ENCODE measurements at regions not wholly inside any gene's neighbourhood (a gene's known extent, or its start where the extent isn't known, plus 50 kb on each side); places are given as distances from the start of the nearest gene placed in this dataset.

- POLR2A ChIA-PET (ENCODE audit: low non-redundant PET): no interaction called here
- CTCF ChIA-PET: interaction anchor here (0.6 kb wide), 1 partner anchor 681 kb away, joined by 5 read pairs; no protein-coding TSS in a partner anchor
- TF ChIP-seq, protein P1, sequence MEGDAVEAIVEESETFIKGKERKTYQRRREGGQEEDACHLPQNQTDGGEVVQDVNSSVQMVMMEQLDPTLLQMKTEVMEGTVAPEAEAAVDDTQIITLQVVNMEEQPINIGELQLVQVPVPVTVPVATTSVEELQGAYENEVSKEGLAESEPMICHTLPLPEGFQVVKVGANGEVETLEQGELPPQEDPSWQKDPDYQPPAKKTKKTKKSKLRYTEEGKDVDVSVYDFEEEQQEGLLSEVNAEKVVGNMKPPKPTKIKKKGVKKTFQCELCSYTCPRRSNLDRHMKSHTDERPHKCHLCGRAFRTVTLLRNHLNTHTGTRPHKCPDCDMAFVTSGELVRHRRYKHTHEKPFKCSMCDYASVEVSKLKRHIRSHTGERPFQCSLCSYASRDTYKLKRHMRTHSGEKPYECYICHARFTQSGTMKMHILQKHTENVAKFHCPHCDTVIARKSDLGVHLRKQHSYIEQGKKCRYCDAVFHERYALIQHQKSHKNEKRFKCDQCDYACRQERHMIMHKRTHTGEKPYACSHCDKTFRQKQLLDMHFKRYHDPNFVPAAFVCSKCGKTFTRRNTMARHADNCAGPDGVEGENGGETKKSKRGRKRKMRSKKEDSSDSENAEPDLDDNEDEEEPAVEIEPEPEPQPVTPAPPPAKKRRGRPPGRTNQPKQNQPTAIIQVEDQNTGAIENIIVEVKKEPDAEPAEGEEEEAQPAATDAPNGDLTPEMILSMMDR (conservative IDR thresholded peaks at IDR 0.05; ENCODE audit: low read depth): no peak
- DNase-seq (ENCODE audit: low spot score): no peak
- H3K27ac ChIP-seq: no peak overlapping the region
Measured at GRCh38 chr9:13411791-13412190, 132.3 kb upstream of the MPDZ start.

- H3K27ac ChIP-seq: no peak overlapping the region
- ChIA-PET CTCF (no interaction called here), POLR2A (ENCODE audit: low non-redundant PET) (no interaction called here)
- peak; percentile 6 for DNase-seq (ENCODE audit: low spot score)
- TF ChIP-seq, protein P1 (conservative IDR thresholded peaks at IDR 0.05; ENCODE audit: low read depth): no peak
Measured at GRCh38 chr9:13410566-13411031, 131.1 kb upstream of the MPDZ start.

GRCh38 chr9:13397661-13398060, 118.2 kb upstream of the MPDZ start:
- POLR2A ChIA-PET (ENCODE audit: low non-redundant PET): no interaction called here
- TF ChIP-seq, protein P1 (conservative IDR thresholded peaks at IDR 0.05; ENCODE audit: low read depth): no peak
- CTCF ChIA-PET: no interaction called here
- H3K27ac ChIP-seq: no peak overlapping the region
- DNase-seq (ENCODE audit: low spot score): no peak

GRCh38 chr9:13397220-13397619, 117.7 kb upstream of the MPDZ start:
- H3K27ac ChIP-seq: no peak overlapping the region
- no peak for DNase-seq (ENCODE audit: low spot score)
- CTCF ChIA-PET: no interaction called here
- POLR2A ChIA-PET (ENCODE audit: low non-redundant PET): no interaction called here
- TF ChIP-seq, protein P1 (conservative IDR thresholded peaks at IDR 0.05; ENCODE audit: low read depth): no peak

GRCh38 chr9:13396418-13396817, 116.9 kb upstream of the MPDZ start:
- TF ChIP-seq, protein P1 (conservative IDR thresholded peaks at IDR 0.05; ENCODE audit: low read depth): no peak
- no peak for DNase-seq (ENCODE audit: low spot score)
- H3K27ac ChIP-seq: no peak overlapping the region
- CTCF ChIA-PET: no interaction called here
- POLR2A ChIA-PET (ENCODE audit: low non-redundant PET): no interaction called here

DNA sequence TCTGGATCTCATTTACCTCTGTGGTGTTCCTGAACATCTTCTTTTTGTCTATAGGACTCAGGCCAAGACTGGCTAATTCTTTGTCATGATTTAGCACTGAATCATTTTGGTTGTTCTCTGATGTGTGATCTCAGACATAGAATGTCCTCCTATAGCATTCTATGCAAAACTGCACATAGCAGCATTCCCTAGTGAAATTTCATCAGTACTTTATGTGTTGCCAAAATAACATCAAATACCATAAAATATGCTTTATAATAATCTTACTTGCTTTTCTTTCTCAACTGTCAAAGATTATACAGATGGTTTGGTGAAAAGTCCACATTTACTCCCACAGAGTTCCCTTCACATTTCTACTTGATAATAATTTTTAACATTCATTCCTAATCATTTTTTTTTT, 115.7 kb upstream of the MPDZ start:
- no peak for DNase-seq (ENCODE audit: low spot score)
- ChIA-PET POLR2A (ENCODE audit: low non-redundant PET) (no interaction called here), CTCF (no interaction called here)
- TF ChIP-seq, protein P1 (conservative IDR thresholded peaks at IDR 0.05; ENCODE audit: low read depth): no peak
- no peak overlapping the region for H3K27ac ChIP-seq

- no peak for DNase-seq (ENCODE audit: low spot score)
- TF ChIP-seq, protein P1 (conservative IDR thresholded peaks at IDR 0.05; ENCODE audit: low read depth): no peak
- ChIA-PET CTCF (no interaction called here), POLR2A (ENCODE audit: low non-redundant PET) (no interaction called here)
- no peak overlapping the region for H3K27ac ChIP-seq
Measured at GRCh38 chr9:13388157-13388556, 108.7 kb upstream of the MPDZ start.

Data from RWPE1 (cell line).